Left ventricle myocardium inferior (tissue), 1 donor: ENCODE measurements at regions not wholly inside any gene's neighbourhood (a gene's known extent, or its start where the extent isn't known, plus 50 kb on each side); places are given as distances from the start of the nearest gene placed in this dataset.

Experiments used
- DNase-seq: peaks from one replicate; pipeline ENCODE4 v3.0.0-alpha.2; 2020
- H3K27ac ChIP-seq: fragments of 200-600 bp; replicated peaks from 2 replicates; pipeline ENCODE4 v1.8.0; 2021
- H3K27me3 ChIP-seq: fragments of 200-600 bp; 2 replicates; pipeline ENCODE4 v1.8.0; 2021; ENCODE audit warnings: low read depth
- H3K36me3 ChIP-seq: fragments of 200-600 bp; 2 replicates; pipeline ENCODE4 v1.8.0; 2021
- H3K4me1 ChIP-seq: fragments of 200-600 bp; 2 replicates; pipeline ENCODE4 v1.8.0; 2021
- H3K4me3 ChIP-seq: fragments of 200-600 bp; 2 replicates; pipeline ENCODE4 v1.8.0; 2021; ENCODE audit warnings: mild to moderate bottlenecking, moderate library complexity
- H3K9me3 ChIP-seq: fragments of 200-600 bp; replicated peaks from 2 replicates; pipeline ENCODE4 v1.8.0; 2021
- intact Hi-C: fragments of 100-400 bp; cut with micrococcal nuclease; formaldehyde crosslinking; loops from one replicate; pipeline ENCODE4 v1.11.0; 2022
- TF ChIP-seq, protein P1 (sequence below): fragments of 200-600 bp; IDR thresholded peaks from 2 replicates; pipeline ENCODE4 v1.8.0; 2021; ENCODE audit warnings: antibody characterized with exemption, mild to moderate bottlenecking, borderline replicate concordance
- donor health status: DM: no; HTN: yes; CAD: no; lungs with severe emphysema.

DNA sequence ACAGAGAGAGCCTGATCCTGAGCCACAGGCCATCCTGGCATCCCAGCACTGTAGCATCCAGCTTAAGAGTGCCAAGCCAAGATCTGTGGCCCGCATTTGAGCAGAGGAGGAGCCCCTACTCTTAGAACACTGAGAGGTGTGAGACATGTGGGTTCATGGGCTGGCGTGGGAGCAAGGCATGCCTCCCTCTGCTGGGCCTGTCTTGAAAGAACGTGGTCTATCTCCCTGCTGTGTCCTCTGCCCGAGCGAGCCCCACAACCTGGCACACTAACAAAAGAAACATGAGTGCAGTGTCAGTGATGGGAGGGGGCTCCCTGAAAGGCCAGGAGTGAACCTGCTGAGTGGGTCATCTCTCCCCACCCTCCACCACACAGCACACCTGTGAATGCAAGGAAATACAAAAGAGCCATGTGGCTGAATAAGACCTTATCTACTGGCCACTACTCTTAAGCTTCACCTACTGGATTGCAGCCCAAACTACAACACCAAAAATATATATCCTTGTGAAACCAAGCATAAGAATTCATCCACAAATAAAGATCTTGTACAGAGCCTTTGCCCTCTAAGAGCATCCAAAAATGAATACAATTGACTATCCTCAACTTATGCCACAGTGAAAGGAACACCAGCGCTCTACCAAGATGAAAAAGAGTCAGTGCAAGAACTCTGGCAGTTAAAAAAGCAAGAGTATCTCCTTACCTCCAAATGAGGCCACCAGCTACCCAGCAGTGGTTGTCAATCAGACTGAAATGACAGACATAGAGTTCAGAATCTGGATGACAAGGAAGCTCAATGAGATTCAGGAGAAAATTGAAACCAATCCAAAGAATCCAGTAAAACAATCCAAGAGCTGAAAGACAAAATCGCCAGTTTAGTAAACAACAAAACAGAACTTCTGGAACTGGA, 259.4 kb upstream of the DAB1 start:
- Histone ChIP-seq H3K4me1 (no peaks in the 10 kb centered on the region), H3K36me3 (no peaks in the 10 kb centered on the region), H3K27me3 (no peaks in the 10 kb centered on the region), H3K27ac (no peak overlapping the region), H3K9me3 (peaks cover 36% of the 10 kb centered on the region), H3K4me3 (no peak overlapping the region)
- DNase-seq: no peak
- intact Hi-C loops: no loop called here
- TF ChIP-seq, protein P1, sequence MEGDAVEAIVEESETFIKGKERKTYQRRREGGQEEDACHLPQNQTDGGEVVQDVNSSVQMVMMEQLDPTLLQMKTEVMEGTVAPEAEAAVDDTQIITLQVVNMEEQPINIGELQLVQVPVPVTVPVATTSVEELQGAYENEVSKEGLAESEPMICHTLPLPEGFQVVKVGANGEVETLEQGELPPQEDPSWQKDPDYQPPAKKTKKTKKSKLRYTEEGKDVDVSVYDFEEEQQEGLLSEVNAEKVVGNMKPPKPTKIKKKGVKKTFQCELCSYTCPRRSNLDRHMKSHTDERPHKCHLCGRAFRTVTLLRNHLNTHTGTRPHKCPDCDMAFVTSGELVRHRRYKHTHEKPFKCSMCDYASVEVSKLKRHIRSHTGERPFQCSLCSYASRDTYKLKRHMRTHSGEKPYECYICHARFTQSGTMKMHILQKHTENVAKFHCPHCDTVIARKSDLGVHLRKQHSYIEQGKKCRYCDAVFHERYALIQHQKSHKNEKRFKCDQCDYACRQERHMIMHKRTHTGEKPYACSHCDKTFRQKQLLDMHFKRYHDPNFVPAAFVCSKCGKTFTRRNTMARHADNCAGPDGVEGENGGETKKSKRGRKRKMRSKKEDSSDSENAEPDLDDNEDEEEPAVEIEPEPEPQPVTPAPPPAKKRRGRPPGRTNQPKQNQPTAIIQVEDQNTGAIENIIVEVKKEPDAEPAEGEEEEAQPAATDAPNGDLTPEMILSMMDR: no peak

DNA sequence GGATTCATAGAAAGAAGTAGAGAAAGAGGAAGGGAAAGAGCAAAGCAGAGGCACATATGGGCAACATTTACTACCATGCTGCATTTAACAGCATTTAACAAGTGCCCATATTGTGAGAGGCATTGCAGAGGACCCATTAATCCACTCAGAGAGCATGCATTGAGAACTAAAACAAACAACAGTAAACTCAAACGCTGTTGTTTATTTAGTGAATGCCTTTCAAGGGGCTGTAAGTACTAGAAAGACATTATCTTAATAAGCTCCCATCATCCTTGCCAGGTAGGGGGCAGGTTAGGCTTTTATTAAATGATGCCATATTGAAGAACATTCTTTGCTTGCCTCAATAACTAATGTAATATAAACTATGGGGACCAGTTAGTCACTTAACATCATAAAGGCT, 254.3 kb upstream of the DAB1 start:
- Histone ChIP-seq H3K4me1 (no peaks in the 10 kb centered on the region), H3K36me3 (no peaks in the 10 kb centered on the region), H3K9me3 (no peaks in the 10 kb centered on the region), H3K27me3 (no peaks in the 10 kb centered on the region), H3K27ac (no peak overlapping the region), H3K4me3 (no peak overlapping the region)
- TF ChIP-seq, protein P1: no peak
- DNase-seq: no peak
- intact Hi-C loops: no loop called here

DNA sequence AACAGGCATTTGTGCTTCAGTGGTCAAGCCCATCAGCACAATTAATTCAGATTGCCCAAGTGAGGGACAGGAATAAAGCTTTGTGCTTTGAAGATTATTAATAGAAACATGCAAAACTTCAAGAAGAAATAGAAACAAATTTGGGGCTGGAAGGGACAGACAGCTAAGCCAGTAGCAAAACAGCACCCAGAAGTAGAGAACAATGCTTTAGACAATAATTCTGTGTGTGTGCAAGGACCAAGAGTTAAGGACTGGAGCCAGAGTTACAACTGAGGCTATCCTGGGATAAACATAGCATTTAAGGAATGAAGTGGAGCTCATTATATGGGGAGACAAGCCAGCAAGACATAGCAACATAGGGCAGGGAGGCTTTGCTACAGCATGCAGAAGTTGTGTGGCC, 251.9 kb upstream of the DAB1 start:
- TF ChIP-seq, protein P1: no peak
- intact Hi-C loops: no loop called here
- DNase-seq: no peak
- H3K27ac ChIP-seq: no peak overlapping the region
- H3K4me1 ChIP-seq: no peaks in the 10 kb centered on the region
- no peaks in the 10 kb centered on the region for H3K36me3 ChIP-seq
- no peaks in the 10 kb centered on the region for H3K9me3 ChIP-seq
- H3K4me3 ChIP-seq: no peak overlapping the region
- no peaks in the 10 kb centered on the region for H3K27me3 ChIP-seq

DNA sequence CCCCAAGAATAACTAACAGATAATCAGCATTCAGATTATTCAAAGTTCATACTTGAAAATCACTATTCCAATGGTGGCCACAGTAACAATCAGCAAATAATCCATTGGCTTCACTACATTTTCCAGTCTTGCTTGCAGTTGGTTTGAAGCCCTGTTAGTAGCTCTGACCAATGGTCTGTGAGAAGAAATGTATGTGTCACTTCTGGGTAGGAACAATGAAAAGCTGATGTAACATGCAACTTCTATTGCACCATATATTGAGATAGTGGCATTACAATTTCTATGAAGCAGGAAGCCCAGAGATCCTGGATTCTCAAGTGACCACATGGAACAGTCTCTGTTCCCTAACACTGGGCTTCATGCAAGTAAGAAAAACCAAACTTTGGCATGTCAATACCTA, 250.9 kb upstream of the DAB1 start:
- intact Hi-C loops: no loop called here
- H3K4me1 ChIP-seq: no peaks in the 10 kb centered on the region
- H3K27me3 ChIP-seq: no peaks in the 10 kb centered on the region
- no peaks in the 10 kb centered on the region for H3K9me3 ChIP-seq
- TF ChIP-seq, protein P1: no peak
- DNase-seq: no peak
- no peaks in the 10 kb centered on the region for H3K36me3 ChIP-seq
- H3K4me3 ChIP-seq: no peak overlapping the region
- no peak overlapping the region for H3K27ac ChIP-seq

DNA sequence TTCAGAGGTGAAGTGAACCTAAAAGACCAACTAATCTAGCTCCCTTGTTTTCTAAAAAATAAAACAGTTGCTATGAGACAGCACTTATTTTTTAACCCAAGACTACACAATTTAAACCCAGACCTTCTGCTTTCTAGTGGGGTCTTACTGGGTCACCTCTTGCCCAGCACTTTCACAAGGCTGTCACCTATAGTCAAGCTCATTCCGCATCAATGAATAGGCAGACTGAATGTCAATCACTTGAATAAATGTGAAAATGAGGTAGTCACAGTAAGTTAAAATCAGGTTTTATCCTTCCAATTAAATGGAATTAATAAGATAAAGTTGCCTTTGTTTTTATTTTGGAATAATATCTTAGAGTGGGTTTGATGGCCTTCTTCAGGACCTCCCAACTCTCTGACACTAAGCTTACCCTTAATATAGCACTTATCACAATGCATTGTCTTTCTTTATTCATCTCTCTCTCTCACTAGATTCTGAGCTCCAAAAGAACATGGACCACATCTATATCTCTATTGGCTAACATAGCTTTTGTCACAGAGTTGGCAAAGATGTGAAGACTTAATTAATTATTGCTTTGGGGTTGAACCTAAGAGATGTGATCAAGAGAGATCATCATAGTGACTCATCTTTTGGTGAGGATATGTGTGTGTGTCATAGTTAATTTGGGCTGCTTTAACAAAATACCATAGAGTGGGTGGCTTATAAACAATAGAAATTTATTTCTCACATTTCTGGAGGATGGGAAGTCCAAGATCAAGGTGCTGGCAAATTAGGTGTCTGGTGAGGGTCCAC, 248.7 kb upstream of the DAB1 start:
- Histone ChIP-seq H3K9me3 (no peaks in the 10 kb centered on the region), H3K36me3 (no peaks in the 10 kb centered on the region), H3K4me3 (no peak overlapping the region), H3K4me1 (no peaks in the 10 kb centered on the region), H3K27ac (no peak overlapping the region), H3K27me3 (no peaks in the 10 kb centered on the region)
- no peak for DNase-seq
- TF ChIP-seq, protein P1: no peak
- intact Hi-C loops: no loop called here
